H1 (cell line): ENCODE measurements at regions not wholly inside any gene's neighbourhood (a gene's known extent, or its start where the extent isn't known, plus 50 kb on each side); places are given as distances from the start of the nearest gene placed in this dataset.

Experiments used
- CBX8 ChIP-seq: fragments of 300-800, 300-1000 bp; sonication (generic); IDR thresholded peaks from 2 replicates; pipeline ENCODE4 v1.7.1; 2016; ENCODE audit warnings: low read depth, low read length, borderline replicate concordance
- SP2 ChIP-seq: IDR thresholded peaks from 2 replicates; pipeline ENCODE4 v1.6.1; 2012; ENCODE audit warnings: mild to moderate bottlenecking, low read length, inconsistent platforms

DNA sequence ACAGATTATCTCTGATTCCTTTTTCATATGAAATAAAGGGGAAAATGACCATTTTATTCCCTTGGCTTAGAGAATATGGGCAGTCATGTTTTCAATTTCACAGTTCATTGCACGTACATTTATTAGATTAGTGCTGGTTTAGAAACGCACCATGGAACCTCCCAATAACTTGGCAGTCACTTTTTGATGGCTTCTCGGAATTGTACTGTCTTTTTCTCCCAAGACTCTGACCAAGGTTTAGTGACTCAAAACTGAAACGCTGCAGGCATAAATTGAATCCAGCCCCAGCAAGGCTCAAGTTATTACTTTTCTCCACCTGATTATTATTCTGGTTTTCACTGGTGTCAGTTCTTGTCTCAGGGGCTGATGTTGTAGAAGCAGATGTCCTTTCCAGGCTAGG is 55.6 kb upstream of the EGFLAM start (continued):
- no peak for TF ChIP-seq CBX8
- no peak for TF ChIP-seq SP2
